ENCODE measurements at regions not wholly inside any gene's neighbourhood (a gene's known extent, or its start where the extent isn't known, plus 50 kb on each side); places are given as distances from the start of the nearest gene placed in this dataset.

GRCh38 chr6:1089859-1090258, 222.0 kb upstream of the FOXQ1 start:
- no peak for TF ChIP-seq CTCF (IDR thresholded peaks at IDR 0.05; ENCODE audit: insufficient read depth, low read length, poor library complexity, severe bottlenecking)
- Histone ChIP-seq H3K36me3 (ENCODE audit: control insufficient read depth, insufficient read depth, low read length) (no peaks in the 10 kb centered on the region), H3K27me3 (replicated peaks; ENCODE audit: control insufficient read depth, insufficient read depth, low read length) (no peaks in the 10 kb centered on the region; the same call in 1 of the 2 replicates), H3K4me3 (replicated peaks; ENCODE audit: low read depth, low read length) (no peak overlapping the region)
- no peak for DNase-seq (ENCODE audit: extremely low read depth, insufficient read length)

- Histone ChIP-seq H3K27me3 (replicated peaks; ENCODE audit: control insufficient read depth, insufficient read depth, low read length) (no peaks in the 10 kb centered on the region; the same call in 1 of the 2 replicates), H3K4me3 (replicated peaks; ENCODE audit: low read depth, low read length) (no peak overlapping the region), H3K36me3 (ENCODE audit: control insufficient read depth, insufficient read depth, low read length) (no peaks in the 10 kb centered on the region)
- DNase-seq (ENCODE audit: extremely low read depth, insufficient read length) = no peak
- no peak for TF ChIP-seq CTCF (IDR thresholded peaks at IDR 0.05; ENCODE audit: insufficient read depth, low read length, poor library complexity, severe bottlenecking)
These were observed 223.4 kb upstream of the FOXQ1 start for GRCh38 chr6:1088492-1089001.

GRCh38 chr6:1087154-1087843, 224.6 kb upstream of the FOXQ1 start:
- no peak for TF ChIP-seq CTCF (IDR thresholded peaks at IDR 0.05; ENCODE audit: insufficient read depth, low read length, poor library complexity, severe bottlenecking)
- no peaks in the 10 kb centered on the region for H3K36me3 ChIP-seq (ENCODE audit: control insufficient read depth, insufficient read depth, low read length)
- H3K4me3 ChIP-seq (replicated peaks; ENCODE audit: low read depth, low read length) = no peak overlapping the region
- no peaks in the 10 kb centered on the region; the same call in 1 of the 2 replicates for H3K27me3 ChIP-seq (replicated peaks; ENCODE audit: control insufficient read depth, insufficient read depth, low read length)
- no peak for DNase-seq (ENCODE audit: extremely low read depth, insufficient read length)

- no peak overlapping the region for H3K4me3 ChIP-seq (replicated peaks; ENCODE audit: low read depth, low read length)
- DNase-seq (ENCODE audit: extremely low read depth, insufficient read length) = no peak
- no peak for TF ChIP-seq CTCF (IDR thresholded peaks at IDR 0.05; ENCODE audit: insufficient read depth, low read length, poor library complexity, severe bottlenecking)
- H3K27me3 ChIP-seq (replicated peaks; ENCODE audit: control insufficient read depth, insufficient read depth, low read length) = no peaks in the 10 kb centered on the region; the same call in 1 of the 2 replicates
- no peaks in the 10 kb centered on the region for H3K36me3 ChIP-seq (ENCODE audit: control insufficient read depth, insufficient read depth, low read length)
These were observed 225.3 kb upstream of the FOXQ1 start for GRCh38 chr6:1086446-1087153.

- Histone ChIP-seq H3K36me3 (ENCODE audit: control insufficient read depth, insufficient read depth, low read length) (no peaks in the 10 kb centered on the region), H3K27me3 (replicated peaks; ENCODE audit: control insufficient read depth, insufficient read depth, low read length) (no peaks in the 10 kb centered on the region; the same call in 1 of the 2 replicates)
- DNase-seq (ENCODE audit: extremely low read depth, insufficient read length) = no peak
These were observed 229.5 kb upstream of the FOXQ1 start for GRCh38 chr6:1082285-1082935.

More at GRCh38 chr6:1082285-1082935, 229.5 kb upstream of the FOXQ1 start:
- no peak for TF ChIP-seq CTCF (IDR thresholded peaks at IDR 0.05; ENCODE audit: insufficient read depth, low read length, poor library complexity, severe bottlenecking)
- H3K4me3 ChIP-seq (replicated peaks; ENCODE audit: low read depth, low read length) = no peak overlapping the region
